ENCODE measurements at regions not wholly inside any gene's neighbourhood (a gene's known extent, or its start where the extent isn't known, plus 50 kb on each side); places are given as distances from the start of the nearest gene placed in this dataset.

- no peak for TF ChIP-seq CTCF (IDR thresholded peaks at IDR 0.05; ENCODE audit: low read depth, low read length, missing control alignments)
- no peak for DNase-seq (ENCODE audit: low read depth)
- H3K4me3 ChIP-seq (ENCODE audit: low read depth, low read length) = no peak overlapping the region
Observed at GRCh38 chr1:213934649-213935048, 53.1 kb upstream of the PROX1 start.

GRCh38 chr1:213936571-213936970, 51.2 kb upstream of the PROX1 start:
- no peak for TF ChIP-seq CTCF (IDR thresholded peaks at IDR 0.05; ENCODE audit: low read depth, low read length, missing control alignments)
- DNase-seq (ENCODE audit: low read depth) = no peak
- H3K4me3 ChIP-seq (ENCODE audit: low read depth, low read length) = no peak overlapping the region

All from GM12864 (cell line).